Activated naive CD8-positive, alpha-beta T cell treated with anti-CD3 and anti-CD28 coated beads, Interleukin-2, amount 50 U/mL, for 24 hours (primary cell): ENCODE measurements at regions not wholly inside any gene's neighbourhood (a gene's known extent, or its start where the extent isn't known, plus 50 kb on each side); places are given as distances from the start of the nearest gene placed in this dataset.

Experiments
- ATAC-seq: fragments of 150-1000 bp; cut with Tn5 transposase; one replicate; pipeline ENCODE4 v1.10.0; 2021
- DNase-seq: peaks from one replicate; pipeline ENCODE4 v3.0.0; 2021
- H3K27ac Mint-ChIP-seq: one replicate; pipeline ENCODE4 v1.8.0; 2021; ENCODE audit warnings: mild to moderate bottlenecking, mixed read lengths
- H3K27me3 Mint-ChIP-seq: one replicate; pipeline ENCODE4 v1.8.0; 2021; ENCODE audit warnings: mixed read lengths
- H3K36me3 Mint-ChIP-seq: one replicate; pipeline ENCODE4 v1.8.0; 2021; ENCODE audit warnings: low read depth, mixed read lengths
- H3K4me1 Mint-ChIP-seq: one replicate; pipeline ENCODE4 v1.8.0; 2021; ENCODE audit warnings: mixed read lengths
- H3K4me3 Mint-ChIP-seq: one replicate; pipeline ENCODE4 v1.8.0; 2021; ENCODE audit warnings: mild to moderate bottlenecking, moderate library complexity, mixed read lengths
- H3K9me3 Mint-ChIP-seq: one replicate; pipeline ENCODE4 v1.8.0; 2021; ENCODE audit warnings: mixed read lengths

DNA sequence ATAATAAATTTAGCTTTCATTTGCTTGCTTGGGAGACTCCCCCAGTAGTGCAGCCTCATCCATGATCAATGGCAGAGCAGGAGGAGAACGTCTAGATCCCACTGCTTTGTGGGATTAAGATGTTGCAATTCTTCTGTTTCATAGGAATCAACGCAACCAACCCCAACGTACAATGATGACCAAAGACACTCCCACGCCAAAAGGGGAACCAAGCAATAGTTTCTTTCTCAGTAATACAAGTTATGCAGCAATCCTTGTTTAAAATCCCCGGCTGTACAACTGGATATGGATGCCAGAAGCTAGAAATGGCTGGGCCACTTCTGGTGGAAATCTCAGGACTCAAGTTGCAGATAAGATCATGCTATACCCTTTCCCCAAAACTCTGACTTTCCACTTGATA lies 411.2 kb downstream of the VPS13C start:
- Mint-ChIP-seq H3K36me3 (no peaks in the 10 kb centered on the region), H3K4me3 (no peak overlapping the region), H3K9me3 (no peaks in the 10 kb centered on the region), H3K27me3 (peaks cover 5% of the 10 kb centered on the region), H3K27ac (no peak overlapping the region), H3K4me1 (no peaks in the 10 kb centered on the region)
- DNase-seq (no peak), ATAC-seq (no peak)

GRCh38 chr15:61644550-61644949 lies 415.4 kb upstream of the RORA start:
- DNase-seq (no peak), ATAC-seq (no peak)
- Mint-ChIP-seq H3K9me3 (no peaks in the 10 kb centered on the region), H3K4me3 (no peak overlapping the region), H3K36me3 (no peaks in the 10 kb centered on the region), H3K27me3 (peaks cover 9% of the 10 kb centered on the region), H3K4me1 (no peaks in the 10 kb centered on the region), H3K27ac (no peak overlapping the region)

- Mint-ChIP-seq H3K4me1 (no peaks in the 10 kb centered on the region), H3K27ac (no peak overlapping the region), H3K27me3 (peaks cover 7% of the 10 kb centered on the region), H3K4me3 (no peak overlapping the region), H3K9me3 (no peaks in the 10 kb centered on the region), H3K36me3 (no peaks in the 10 kb centered on the region)
- ATAC-seq (no peak), DNase-seq (no peak)
Observed at GRCh38 chr15:61641645-61642044, 412.5 kb upstream of the RORA start.

DNA sequence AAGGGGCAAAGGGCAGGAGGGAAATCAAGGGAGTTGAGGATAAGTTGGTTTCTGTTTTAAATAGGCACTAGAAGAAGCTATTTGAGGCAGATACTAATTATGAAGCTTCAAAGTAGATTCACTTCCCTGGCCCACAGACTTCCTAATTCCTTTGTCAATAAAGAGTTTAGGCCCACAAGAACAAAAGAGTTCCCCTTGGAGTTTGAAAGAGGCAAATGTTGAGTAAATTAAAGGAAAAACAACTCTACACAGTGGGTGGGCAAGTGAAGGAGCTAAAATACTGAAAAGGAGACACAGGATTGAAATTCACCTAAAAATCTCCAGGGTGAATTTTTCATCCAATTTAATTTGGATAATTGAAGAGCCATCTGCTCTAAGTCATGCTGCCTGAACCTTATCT lies 411.7 kb upstream of the RORA start:
- no peak overlapping the region for H3K27ac Mint-ChIP-seq
- no peaks in the 10 kb centered on the region for H3K4me1 Mint-ChIP-seq
- no peak overlapping the region for H3K4me3 Mint-ChIP-seq
- H3K27me3 Mint-ChIP-seq = peaks cover 12% of the 10 kb centered on the region
- ATAC-seq (no peak), DNase-seq (no peak)
- no peaks in the 10 kb centered on the region for H3K9me3 Mint-ChIP-seq
- H3K36me3 Mint-ChIP-seq = no peaks in the 10 kb centered on the region

- Mint-ChIP-seq H3K27ac (no peak overlapping the region), H3K9me3 (no peaks in the 10 kb centered on the region), H3K36me3 (no peaks in the 10 kb centered on the region), H3K27me3 (peaks cover 12% of the 10 kb centered on the region), H3K4me3 (no peak overlapping the region), H3K4me1 (no peaks in the 10 kb centered on the region)
- ATAC-seq (no peak), DNase-seq (no peak)
Observed at GRCh38 chr15:61639491-61639890, 410.4 kb upstream of the RORA start.

DNA sequence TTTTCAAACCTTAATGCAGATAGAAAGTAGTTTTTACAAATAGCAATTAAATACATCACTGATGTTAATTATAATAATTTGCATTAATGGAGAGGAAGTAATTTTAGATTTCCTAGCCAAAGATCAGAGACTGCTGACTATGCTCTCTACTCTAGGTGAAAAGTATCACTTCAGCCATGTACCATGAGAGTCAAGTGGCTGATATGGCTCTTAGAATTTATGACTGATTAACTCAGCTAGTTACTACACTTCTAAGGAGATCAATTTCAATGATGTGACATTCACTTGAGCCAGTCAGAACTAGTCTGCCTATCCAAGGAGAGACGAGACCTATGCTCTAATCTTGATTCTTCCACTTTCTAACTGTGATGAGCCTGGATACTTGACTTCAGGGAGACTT lies 405.7 kb upstream of the RORA start:
- no peak for ATAC-seq

GRCh38 chr15:61633951-61634350 lies 404.8 kb upstream of the RORA start:
- Mint-ChIP-seq H3K4me1 (no peaks in the 10 kb centered on the region), H3K27me3 (peaks cover 15% of the 10 kb centered on the region), H3K27ac (no peak overlapping the region), H3K36me3 (no peaks in the 10 kb centered on the region), H3K9me3 (no peaks in the 10 kb centered on the region), H3K4me3 (no peak overlapping the region)
- ATAC-seq (no peak), DNase-seq (no peak)

More for the DNA sequence above, 405.7 kb upstream of the RORA start:
- H3K36me3 Mint-ChIP-seq = no peaks in the 10 kb centered on the region
- H3K27me3 Mint-ChIP-seq = peaks cover 20% of the 10 kb centered on the region
- H3K4me3 Mint-ChIP-seq = no peak overlapping the region
- no peaks in the 10 kb centered on the region for H3K9me3 Mint-ChIP-seq
- H3K27ac Mint-ChIP-seq = no peak overlapping the region
- H3K4me1 Mint-ChIP-seq = no peaks in the 10 kb centered on the region
- DNase-seq = no peak

DNA sequence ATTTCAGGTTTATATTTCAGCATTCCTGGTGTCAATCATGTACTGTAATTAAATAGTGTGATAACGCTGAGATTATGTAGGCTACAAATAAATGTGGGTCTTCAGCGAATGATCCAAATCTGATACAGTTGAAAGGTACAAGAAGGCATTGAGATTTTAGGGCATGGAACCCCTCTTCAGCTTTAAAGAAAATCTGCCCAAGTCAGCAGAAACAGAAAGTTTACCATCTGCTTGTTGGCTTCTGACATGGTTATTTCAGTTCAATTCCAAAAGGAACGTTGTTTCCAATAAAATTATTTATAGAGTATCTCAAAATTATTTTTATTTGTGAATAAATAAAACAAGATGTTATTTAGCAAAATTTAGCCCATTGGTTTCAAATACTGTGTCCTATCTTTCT lies 400.2 kb upstream of the RORA start:
- no peaks in the 10 kb centered on the region for H3K36me3 Mint-ChIP-seq
- H3K9me3 Mint-ChIP-seq = no peaks in the 10 kb centered on the region
- ATAC-seq = no peak
- no peak overlapping the region for H3K4me3 Mint-ChIP-seq
- DNase-seq = no peak
- peaks cover 14% of the 10 kb centered on the region for H3K27me3 Mint-ChIP-seq
- no peak overlapping the region for H3K27ac Mint-ChIP-seq
- no peaks in the 10 kb centered on the region for H3K4me1 Mint-ChIP-seq

DNA sequence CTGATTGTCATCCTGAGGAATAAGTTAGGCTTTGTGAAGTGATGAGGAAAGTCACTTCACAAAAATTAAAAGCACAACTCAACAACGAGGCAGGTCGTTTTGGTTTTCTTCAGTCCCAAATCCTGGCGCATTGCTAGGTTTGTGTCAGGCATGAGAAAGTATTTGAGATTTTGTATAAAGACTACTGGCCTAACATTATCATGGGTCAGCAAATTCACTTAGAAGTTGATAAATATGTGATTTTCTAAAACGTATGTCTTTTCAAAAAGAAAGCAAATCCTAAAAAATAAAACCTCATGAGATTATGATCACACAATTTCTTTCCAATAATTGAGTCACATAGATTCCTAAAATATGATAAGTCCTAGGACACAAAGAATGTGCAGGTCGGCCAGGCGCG lies 395.8 kb upstream of the RORA start:
- no peak overlapping the region for H3K27ac Mint-ChIP-seq
- peaks cover 11% of the 10 kb centered on the region for H3K27me3 Mint-ChIP-seq
- no peaks in the 10 kb centered on the region for H3K4me1 Mint-ChIP-seq
- no peak overlapping the region for H3K4me3 Mint-ChIP-seq
- no peaks in the 10 kb centered on the region for H3K36me3 Mint-ChIP-seq
- no peak for DNase-seq
- no peaks in the 10 kb centered on the region for H3K9me3 Mint-ChIP-seq
- no peak for ATAC-seq

GRCh38 chr15:61623746-61624145 lies 394.6 kb upstream of the RORA start:
- Mint-ChIP-seq H3K9me3 (no peaks in the 10 kb centered on the region), H3K27me3 (peaks cover 9% of the 10 kb centered on the region), H3K27ac (no peak overlapping the region), H3K36me3 (no peaks in the 10 kb centered on the region), H3K4me1 (no peaks in the 10 kb centered on the region), H3K4me3 (no peak overlapping the region)
- DNase-seq = no peak
- ATAC-seq = no peak

DNA sequence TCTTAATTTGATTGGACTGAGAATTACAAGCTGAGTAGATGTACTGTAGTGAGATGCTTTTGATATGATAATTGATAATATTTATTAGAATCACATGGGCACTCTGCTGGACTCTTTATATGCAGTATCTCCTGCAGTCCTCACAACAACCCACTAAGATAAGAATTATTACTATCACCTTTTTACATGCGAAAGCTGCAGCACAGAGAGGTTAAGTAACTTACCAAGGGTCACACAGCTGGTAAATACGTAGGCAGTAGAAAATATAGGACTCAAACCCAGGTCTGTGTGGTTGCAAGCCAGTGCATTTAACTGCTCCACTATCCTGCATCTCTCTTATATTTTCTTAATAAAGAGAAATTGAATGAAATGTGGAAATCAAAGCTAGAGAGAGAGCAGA lies 392.8 kb upstream of the RORA start:
- peaks cover 3% of the 10 kb centered on the region for H3K9me3 Mint-ChIP-seq
- no peak overlapping the region for H3K27ac Mint-ChIP-seq
- H3K27me3 Mint-ChIP-seq = peaks cover 8% of the 10 kb centered on the region
- no peak for ATAC-seq
- H3K36me3 Mint-ChIP-seq = no peaks in the 10 kb centered on the region
- no peak overlapping the region for H3K4me3 Mint-ChIP-seq
- no peak for DNase-seq
- no peaks in the 10 kb centered on the region for H3K4me1 Mint-ChIP-seq

DNA sequence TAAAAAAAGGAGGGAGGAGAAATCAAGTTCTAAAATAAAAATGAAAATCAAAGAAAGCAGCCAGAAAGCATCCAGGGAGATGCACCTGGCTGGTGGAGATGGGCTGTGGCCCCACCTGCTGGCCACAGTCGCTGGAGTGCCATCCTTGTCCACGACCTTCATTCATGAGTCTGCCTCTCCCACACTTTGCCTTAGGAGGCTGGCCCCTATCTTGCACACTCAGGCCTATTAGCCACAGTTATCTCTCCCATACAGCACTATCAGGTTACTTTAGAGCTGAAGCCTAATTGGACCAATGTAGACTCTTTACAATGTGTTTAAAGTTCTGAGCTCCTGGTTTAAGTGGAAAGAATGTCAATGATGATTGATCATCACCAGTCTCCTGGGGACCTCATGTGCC lies 392.0 kb upstream of the RORA start:
- Mint-ChIP-seq H3K9me3 (peaks cover 5% of the 10 kb centered on the region), H3K4me3 (no peak overlapping the region), H3K4me1 (no peaks in the 10 kb centered on the region), H3K27ac (no peak overlapping the region), H3K27me3 (peaks cover 8% of the 10 kb centered on the region), H3K36me3 (no peaks in the 10 kb centered on the region)
- no peak for ATAC-seq
- DNase-seq = peak; percentile 13

- ATAC-seq (no peak), DNase-seq (no peak)
- H3K27ac Mint-ChIP-seq = no peak overlapping the region
- no peaks in the 10 kb centered on the region for H3K36me3 Mint-ChIP-seq
- peaks cover 6% of the 10 kb centered on the region for H3K9me3 Mint-ChIP-seq
- no peak overlapping the region for H3K4me3 Mint-ChIP-seq
- no peaks in the 10 kb centered on the region for H3K4me1 Mint-ChIP-seq
- peaks cover 10% of the 10 kb centered on the region for H3K27me3 Mint-ChIP-seq
Observed at GRCh38 chr15:61620151-61620550, 391.0 kb upstream of the RORA start.

DNA sequence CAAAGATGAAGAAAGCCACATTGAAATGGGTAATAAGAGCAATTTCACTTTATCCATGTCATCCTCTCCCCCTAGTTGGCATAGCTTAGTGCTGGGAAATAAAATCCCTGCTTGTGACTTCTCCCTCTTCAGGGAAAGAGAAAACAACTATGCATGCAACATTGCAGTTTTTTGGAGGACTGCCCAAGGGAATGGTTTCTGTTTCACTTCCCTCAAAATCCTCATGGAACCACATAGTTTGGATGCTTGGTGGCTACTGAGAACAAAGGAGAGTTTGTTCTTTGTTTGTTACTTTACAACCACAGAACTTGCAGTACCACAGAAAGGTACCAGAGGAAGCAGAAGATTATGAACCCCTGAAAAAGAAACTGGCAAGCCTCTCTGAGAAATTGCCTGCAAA lies 384.6 kb upstream of the RORA start:
- ATAC-seq (no peak), DNase-seq (no peak)
- no peak overlapping the region for H3K4me3 Mint-ChIP-seq

GRCh38 chr15:61613138-61613537 lies 384.0 kb upstream of the RORA start:
- H3K4me3 Mint-ChIP-seq = no peak overlapping the region
- DNase-seq (no peak), ATAC-seq (no peak)
- H3K27me3 Mint-ChIP-seq = peaks cover 11% of the 10 kb centered on the region
- no peaks in the 10 kb centered on the region for H3K4me1 Mint-ChIP-seq
- peaks cover 27% of the 10 kb centered on the region for H3K9me3 Mint-ChIP-seq
- H3K27ac Mint-ChIP-seq = no peak overlapping the region
- H3K36me3 Mint-ChIP-seq = peaks cover 4% of the 10 kb centered on the region

More for the DNA sequence above, 384.6 kb upstream of the RORA start:
- H3K4me1 Mint-ChIP-seq = no peaks in the 10 kb centered on the region
- peaks cover 11% of the 10 kb centered on the region for H3K27me3 Mint-ChIP-seq
- H3K36me3 Mint-ChIP-seq = peaks cover 4% of the 10 kb centered on the region
- H3K27ac Mint-ChIP-seq = no peak overlapping the region
- H3K9me3 Mint-ChIP-seq = peaks cover 27% of the 10 kb centered on the region

DNA sequence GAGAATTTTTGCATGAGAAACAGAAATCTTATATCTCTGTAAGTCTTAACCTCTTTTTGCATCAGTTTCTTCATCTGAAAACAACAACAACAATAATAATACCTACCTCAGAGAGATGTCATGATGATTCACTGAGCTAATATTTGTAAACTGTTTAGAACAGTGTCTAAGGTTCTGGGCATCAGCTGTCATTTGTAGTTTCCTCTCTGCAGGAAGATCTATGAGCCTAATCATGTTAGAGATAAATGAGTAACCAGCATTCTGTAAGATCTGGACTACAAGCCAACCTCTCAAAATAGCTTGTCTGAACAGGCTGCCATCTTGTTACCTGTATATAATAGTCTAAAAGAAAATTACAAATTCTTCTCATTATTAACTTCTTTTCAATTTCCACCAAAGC lies 383.0 kb upstream of the RORA start:
- no peak overlapping the region for H3K4me3 Mint-ChIP-seq
- peaks cover 26% of the 10 kb centered on the region for H3K9me3 Mint-ChIP-seq
- ATAC-seq (no peak), DNase-seq (no peak)
- peaks cover 13% of the 10 kb centered on the region for H3K27me3 Mint-ChIP-seq
- no peaks in the 10 kb centered on the region for H3K4me1 Mint-ChIP-seq
- H3K27ac Mint-ChIP-seq = no peak overlapping the region
- H3K36me3 Mint-ChIP-seq = peaks cover 4% of the 10 kb centered on the region
